NCI-H82 treated with DMSO at 0.1 percent for 48 hours (cell line): ENCODE measurements at regions not wholly inside any gene's neighbourhood (a gene's known extent, or its start where the extent isn't known, plus 50 kb on each side); places are given as distances from the start of the nearest gene placed in this dataset.

Experiments
- DNase-seq: peaks from one replicate; lab custom pipeline; 2025; ENCODE audit not compliant: unreplicated experiment; lab: John Stamatoyannopoulos, UW

DNA sequence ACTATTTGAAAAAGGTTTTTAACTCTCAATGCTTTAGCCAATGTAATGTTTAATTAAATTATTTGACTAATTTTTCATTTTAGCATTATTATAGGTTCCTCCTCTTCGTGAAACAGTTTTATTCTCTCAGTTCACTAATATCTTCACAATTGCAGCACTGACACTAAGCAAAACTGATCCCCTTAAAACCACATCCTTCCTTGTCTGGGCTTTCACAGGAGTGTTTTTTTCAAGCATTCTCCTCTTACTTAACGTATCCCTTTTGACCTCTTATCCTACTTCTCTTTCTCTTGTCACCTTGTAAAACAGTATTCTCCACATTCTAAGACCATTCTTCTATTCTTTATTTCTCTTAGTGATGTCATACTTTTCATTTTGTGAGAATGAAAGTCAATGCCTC lies 112.8 kb downstream of the DSC3 start:
- no peak for DNase-seq

DNA sequence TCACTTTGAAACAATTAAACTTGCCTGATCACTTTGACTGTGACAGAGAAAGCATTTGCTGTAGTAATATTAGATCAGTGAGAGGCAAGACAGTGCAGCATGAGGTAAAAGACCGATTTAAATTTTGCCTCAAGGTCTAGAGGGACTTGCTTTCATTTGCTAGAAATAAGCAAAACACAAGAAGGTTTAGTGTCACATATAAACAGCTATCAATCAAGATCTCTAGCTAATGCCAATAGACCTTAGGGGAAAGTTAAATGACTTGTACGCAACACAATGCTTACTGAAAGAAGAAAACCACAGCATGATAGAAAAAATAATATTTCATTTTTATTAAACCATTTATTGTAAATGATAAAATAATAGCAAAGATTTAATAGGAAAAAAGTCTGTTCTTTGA lies 113.5 kb downstream of the DSC3 start:
- DNase-seq: no peak

DNA sequence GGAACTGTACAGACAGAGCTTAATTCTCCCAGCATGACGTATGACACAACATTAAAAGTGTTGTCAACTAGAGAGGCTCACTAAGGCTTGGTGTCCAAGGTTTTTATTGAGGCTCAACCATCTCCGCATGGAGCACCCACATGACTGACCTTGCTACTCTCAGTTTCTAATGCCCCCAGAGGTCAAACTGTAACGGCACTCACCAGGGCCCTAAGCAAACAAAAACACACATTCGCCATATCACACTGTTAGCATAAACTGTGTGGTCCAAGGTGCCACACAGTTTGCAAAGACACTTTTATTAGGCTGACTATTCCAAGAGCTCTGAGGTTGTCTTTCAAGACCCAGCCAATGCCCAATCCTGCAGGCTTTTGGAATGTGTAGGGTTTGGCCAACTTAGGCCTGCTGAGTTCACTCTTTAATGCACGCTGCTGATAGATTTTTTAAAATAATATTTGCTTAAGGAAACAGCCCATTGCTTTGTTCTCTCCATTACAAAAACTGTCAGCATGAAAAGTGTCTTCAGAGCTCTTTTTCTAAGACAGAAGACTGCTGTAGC lies 114.9 kb downstream of the DSC3 start:
- no peak for DNase-seq

DNA sequence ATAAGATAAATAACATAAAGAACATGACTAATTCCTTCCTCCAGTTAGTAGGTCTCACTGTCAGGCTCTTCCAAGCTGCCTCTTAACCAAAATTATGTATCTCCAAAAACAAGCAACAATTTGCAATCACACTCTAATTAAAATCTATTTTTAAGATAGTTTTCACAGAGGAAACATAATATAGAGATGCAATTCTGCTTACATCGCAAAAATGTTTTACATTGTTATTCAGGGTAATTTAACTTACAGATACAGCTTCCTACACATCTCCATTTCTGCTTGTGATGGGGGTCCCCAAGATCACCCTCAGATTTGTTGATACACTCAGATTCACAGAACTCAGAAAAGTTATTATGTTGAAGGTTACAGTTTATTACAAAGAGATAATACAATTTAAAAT lies 115.5 kb downstream of the DSC3 start:
- no peak for DNase-seq

DNA sequence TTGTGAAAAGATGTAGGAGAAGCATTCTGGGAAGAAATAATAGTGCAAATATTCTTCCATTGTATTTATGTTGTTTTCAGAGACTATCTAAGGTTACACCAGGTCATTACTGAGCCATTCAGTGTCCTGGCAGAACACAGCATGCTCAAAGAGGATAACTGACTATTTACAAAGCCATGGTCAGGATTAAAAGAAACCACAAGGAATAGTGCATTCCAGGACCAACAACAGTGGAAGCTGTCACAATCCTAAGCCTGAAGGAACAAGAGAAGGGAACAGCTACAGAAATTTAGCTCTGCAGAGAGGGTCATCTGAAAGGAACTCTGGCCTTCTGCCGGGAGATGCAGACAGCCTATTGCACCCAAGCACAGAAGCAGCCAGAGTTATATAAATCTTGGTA lies 116.7 kb downstream of the DSC3 start:
- no peak for DNase-seq

DNA sequence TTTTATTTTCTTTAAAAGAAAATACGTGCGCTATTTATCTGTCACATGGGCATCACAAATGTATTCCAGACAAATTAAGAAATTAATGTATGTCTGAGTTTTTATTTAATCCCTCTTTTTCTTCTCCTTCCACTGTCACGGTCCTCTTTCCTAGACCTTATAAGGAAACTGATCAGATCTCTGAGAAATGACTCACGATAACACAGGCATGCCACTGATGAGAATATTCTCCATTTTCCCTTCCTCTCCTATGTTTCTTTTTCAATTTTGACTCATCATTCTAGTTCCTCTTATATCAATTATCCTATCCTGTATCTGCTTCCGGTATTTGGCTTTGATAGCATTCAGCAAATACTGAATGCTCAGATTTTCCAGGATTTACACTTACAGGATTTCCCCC lies 121.8 kb downstream of the DSC3 start:
- DNase-seq: no peak

DNA sequence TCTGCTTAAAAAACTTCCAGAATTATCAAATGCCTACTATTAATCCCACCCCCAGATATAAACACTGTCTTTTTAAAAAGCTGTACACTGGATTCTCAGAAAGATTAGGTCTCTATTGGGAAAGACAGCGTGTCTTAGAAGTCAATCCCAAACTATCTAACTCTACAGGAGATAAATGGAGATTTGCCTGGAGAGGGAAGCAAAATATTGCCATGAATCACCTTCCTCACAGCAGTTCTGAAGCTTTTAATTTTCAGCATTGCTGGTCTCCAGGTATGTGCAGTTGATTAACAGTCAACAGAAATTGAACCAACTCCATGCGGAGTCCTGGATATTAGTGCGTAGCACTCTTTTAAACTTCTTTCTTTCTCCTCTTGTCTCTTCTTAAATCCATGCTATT lies 122.2 kb downstream of the DSC3 start:
- no peak for DNase-seq

DNA sequence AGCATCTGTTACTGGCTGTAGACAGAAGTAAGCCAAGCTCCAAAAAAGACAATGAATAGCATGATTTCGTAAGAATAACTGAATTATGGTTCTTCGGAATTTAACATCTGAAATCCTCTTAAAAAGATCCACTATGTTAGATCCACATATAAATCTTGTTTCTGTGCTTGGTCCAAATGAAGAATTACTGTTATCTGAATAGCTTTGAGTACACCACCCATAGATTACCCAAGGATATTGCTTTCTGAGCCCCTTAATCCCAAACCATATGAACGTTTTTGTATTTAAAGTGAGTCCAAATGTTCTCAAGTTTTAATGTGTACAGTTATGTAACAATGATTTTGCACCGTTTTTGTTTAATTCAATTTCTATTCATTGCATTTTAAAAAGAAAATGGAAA lies 124.9 kb downstream of the DSC3 start:
- no peak for DNase-seq

DNA sequence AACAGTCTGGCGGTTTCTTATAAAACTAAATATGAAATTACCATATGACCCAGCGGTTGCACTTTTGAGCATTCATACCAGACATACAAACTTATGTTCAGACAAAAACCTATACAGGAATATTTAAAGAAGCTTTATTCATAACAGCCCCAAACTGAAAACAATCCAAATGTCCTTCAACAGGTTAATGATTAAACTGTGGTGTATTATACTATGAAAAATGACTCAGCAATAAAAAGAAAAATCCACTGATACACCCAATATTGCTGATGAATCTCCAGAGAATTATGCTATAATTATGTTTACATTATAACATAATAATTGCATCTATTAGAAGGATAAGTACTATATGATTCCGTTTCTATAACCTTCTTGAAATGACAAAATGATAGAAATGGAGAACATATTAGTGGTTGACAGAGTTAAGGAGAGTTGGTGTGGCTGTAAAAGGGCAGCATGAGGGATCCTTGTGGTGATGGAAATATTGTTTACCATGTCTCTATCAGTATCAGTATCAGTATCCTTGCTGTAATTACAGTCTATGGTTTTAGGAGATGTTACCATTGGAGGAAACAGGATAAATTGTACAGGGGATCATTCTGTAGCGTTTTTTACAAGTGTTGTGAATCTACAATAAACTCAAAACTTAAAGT lies 127.1 kb downstream of the DSC3 start:
- DNase-seq: no peak

DNA sequence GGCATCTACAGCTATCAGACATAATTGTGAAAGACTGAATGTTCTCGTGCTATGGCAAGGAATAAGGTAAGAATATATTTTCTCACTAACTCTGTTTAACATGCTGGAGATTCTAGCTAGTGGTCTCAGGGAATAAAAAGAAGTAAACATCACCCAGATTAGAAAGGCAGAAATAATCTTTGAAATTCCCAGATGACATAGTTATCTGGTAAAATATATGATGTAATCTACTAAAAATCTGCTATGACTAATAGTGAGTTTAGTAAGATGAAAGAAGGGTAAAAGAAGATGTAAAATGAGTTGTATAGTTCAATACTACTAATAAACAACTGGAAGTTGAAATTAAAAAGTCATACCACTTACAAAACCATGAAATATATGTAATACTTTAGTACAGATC lies 134.2 kb downstream of the DSC3 start:
- no peak for DNase-seq

DNA sequence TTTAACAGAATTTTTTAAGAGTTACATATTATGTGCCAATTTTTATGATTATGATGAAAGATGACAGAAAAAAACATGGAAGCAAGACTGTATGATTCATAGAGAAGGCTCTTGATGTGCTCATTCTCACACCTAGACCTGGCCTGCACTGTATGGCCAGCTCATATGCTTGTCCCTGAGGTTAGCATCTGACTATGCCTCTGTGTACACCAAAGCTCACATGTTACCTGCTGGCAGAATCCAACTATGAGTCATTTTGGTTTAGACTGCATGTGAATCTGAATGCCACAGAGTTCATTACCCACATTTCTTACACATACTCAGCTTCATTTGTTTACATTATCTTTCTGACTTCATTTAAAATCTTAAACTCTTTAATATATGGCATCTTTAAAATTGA lies 139.0 kb downstream of the DSC3 start:
- DNase-seq: no peak

DNA sequence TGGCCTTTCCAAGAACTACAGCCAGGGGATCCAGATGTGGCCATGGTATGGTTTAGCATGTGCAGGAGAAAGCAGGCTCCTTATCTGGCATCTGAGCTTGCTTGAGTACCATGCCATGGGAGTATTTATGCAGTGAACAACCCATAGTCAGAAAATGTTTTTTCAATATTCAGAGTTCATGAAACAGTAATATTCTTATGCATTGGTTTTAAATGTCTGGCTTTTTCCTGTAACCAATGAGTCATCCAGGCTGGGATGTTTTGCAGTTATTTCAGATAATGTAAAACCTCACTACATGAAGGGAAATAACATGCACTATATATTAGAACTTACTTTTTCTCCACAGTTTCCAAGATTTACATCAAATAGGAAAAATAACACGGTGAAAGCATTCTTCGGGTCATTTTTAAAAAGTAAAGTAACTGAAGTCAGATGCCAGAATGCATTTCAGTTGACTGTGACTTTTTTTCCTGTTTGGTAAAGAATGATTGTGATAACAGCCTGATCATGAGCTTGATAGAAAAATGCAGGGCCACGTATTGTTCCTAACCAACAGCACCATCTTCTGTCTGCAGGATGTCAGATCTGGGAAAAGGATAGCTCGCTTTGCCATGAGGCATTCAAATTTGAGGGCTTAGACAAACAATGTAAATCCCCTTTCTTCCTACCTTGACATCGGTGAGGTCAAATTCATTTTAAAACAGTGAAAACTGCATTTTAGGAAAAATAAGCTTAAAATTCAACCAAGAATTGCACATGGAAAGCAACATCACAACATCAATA lies 152.8 kb downstream of the DSC3 start:
- no peak for DNase-seq

DNA sequence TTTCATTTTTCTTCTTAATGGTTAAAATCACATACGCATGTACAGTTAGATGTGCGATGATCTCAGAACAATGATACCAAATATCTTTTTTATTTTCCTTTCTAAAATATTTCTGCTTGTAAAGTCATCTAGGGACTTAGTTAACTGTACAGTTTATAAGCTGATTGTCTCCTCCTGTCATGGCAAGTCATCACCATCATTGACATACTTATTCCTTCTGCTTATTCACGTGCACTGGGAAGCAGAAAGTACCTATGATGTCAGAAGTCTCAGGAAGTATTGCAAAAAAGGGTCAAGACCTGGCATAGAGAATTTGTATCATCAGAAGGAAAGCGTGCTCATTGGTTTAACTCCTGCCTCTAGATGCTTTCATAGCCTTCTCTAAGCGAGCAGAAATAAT lies 154.2 kb downstream of the DSC3 start:
- no peak for DNase-seq

DNA sequence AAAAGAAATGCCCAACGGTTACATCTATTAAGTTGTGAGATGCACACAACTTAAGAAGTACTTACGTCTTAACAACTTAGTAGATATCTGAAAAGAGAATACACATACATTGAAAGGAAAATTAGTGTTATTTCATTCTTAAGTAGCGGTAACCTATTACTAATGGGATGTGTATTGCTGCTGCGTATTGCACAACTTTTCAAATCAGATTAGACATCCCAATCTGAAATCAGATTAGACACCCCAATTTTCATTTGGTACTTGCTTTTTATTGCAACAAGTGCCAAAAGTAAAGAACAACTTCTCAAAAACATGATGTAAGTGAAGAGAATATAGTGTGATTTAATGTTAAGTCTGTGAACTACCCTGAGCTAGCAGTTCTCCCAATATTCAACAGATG lies 155.5 kb downstream of the DSC3 start:
- DNase-seq: no peak

DNA sequence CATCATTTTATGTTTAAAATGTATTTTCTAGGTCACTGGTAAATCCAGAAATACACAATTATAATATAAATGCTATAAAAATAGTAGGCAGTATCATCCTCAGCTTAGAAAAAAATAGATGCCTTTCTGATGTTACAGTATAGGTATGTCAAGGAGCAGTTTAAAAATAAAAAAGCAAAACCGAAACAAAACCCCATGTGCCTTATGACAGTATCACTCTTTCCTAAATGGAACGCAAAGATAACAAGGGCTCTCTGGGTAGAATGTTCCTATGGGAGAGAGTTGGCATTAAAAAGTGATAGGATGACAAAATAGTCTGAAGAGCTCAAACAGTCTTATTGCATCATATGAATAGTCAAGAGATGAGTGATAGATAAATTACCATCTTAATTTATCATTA lies 172.1 kb downstream of the DSC3 start:
- no peak for DNase-seq

DNA sequence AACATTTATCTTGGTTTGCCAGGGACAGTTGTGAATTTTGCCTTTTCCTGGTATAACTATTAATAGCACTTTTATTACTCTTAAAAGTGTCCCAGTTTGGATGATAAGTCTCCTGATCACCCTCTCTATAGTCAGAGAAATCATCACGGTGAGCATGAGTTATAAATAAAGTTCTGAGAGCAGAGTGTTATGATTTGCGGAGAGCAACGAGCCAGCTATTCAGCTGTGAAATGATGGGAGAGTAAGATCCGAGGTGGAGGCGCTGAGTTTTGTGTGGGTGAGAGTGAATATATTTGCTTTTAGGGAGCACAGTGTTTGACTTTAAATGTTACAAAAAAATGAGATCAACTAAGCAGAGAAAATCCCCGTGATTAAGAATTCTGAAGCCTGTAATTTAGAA lies 179.6 kb downstream of the DSC3 start:
- DNase-seq: no peak

DNA sequence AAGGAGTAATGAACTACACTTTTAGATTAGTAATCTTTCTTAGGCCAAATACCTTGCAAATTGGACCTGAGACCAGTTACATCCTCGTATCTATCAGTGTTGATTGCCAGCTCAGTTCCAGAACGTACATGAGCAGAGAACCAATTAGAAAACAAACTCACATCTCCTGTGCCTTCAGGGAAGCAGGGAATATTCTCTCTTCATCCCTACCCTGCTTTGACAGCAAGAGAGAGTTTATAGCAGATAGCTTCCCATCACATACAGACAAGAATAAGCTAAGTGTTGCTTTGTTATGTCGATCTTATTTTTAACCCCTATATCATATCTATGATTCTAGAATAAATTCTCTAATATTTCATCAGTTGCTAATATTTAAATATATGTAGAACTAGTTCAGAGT lies 181.8 kb downstream of the DSC3 start:
- no peak for DNase-seq

DNA sequence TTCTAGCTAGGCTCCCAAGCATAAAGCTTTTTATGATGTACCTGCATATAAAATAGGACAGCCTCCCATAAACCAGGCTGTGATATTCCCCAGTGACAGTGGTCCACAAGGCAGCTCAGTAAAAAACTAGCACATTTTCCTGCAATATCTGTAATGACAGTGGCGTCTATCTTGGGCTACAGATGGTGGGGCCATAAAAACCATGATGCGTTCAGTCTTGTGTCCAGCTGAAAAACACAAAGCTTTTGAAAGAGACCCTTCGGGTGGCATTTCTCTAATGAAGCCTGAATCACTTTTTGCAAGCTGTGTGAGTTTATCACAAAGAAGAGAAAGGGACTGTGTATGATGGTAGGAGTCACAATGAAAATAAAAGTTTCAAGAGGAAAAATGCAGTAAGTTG lies 183.5 kb downstream of the DSC3 start:
- no peak for DNase-seq

DNA sequence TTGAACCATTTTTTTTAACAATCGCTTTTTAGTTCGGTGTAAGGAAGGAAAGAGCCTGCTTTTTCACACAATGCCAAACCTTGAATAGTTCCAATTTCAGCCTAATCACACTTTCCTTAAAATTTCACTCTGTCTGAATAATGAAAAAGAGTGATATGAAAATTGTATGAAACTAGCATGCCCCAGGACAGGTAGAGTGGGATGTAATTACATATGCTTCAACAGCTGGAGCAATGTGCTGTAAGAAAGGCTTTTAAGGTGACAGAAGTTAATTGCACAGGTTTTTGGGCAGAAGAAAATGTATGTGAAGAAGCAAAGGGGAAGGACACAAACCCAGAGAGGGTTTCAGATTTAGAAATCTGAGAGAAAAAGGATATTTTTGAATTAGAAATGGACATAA lies 184.0 kb downstream of the DSC3 start:
- no peak for DNase-seq

DNA sequence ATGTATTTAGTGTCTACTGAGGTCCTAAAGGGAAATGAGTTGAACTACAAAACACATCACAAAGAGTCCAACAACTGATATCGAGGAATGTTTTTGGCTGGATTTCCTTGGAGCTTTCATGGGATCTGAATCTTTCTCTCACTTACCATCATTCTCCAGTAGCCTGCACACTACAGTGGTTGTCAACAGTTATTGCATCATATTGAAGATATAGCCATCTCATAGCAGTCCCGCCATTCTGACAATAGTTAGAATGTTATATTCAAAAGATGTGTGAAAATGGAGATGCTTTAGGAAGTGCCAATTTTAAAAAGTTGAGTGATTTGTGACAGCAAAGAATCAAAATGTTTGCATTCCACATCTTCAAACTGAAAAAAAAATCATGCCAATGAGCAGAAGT lies 186.8 kb downstream of the DSC3 start:
- DNase-seq: no peak

DNA sequence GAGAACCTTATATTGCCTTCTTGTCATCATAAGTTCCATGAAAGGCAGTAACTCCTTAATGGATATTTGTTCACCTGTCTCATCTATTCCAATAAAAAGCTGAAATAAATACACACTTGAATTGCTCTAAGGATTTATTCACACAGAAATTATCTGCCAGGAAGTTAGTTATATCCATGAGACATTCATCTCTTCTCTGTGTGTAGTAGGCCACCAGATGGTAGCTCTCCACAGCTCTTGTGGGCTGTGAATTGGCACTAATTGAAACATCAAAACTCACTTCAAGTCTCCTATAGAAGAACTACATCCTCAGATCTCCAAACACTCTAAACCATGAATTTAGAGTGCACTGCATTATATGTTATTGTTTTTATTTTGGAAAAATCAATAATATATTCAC lies 189.6 kb downstream of the DSC3 start:
- DNase-seq: no peak

DNA sequence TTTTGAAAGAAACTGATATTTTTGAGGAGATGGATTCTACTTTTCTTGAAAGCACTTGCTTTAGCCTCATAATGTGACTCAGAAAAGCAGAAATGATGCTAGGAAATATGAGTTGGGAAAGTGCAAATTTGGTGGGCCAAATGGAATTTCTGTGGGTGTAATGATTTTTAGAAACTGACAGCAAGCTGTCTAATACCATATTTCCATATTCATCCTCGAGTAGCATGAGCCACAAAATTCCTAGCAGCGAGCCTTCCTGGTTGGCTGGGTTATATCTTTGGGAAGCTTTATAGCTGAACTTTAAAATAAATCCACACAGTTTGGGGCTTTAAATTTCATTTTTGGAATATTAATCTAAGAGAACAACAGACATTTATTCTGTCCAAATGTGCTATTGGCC lies 190.0 kb downstream of the DSC3 start:
- DNase-seq: no peak
